NK-92 treated with Interleukin-12 subunit alpha and Interleukin-12 subunit beta, amount 100 ng/mL, for 24 hours (cell line): ENCODE measurements at regions not wholly inside any gene's neighbourhood (a gene's known extent, or its start where the extent isn't known, plus 50 kb on each side); places are given as distances from the start of the nearest gene placed in this dataset.
"Not testable (repeated sequence)": the region's sequence is repeated elsewhere in the genome, so short reads cannot be mapped to it uniquely, and the experiment has no call there.

Source experiments
- DNase-seq: peaks from one replicate; lab custom pipeline; 2025; lab: John Stamatoyannopoulos, UW

DNA sequence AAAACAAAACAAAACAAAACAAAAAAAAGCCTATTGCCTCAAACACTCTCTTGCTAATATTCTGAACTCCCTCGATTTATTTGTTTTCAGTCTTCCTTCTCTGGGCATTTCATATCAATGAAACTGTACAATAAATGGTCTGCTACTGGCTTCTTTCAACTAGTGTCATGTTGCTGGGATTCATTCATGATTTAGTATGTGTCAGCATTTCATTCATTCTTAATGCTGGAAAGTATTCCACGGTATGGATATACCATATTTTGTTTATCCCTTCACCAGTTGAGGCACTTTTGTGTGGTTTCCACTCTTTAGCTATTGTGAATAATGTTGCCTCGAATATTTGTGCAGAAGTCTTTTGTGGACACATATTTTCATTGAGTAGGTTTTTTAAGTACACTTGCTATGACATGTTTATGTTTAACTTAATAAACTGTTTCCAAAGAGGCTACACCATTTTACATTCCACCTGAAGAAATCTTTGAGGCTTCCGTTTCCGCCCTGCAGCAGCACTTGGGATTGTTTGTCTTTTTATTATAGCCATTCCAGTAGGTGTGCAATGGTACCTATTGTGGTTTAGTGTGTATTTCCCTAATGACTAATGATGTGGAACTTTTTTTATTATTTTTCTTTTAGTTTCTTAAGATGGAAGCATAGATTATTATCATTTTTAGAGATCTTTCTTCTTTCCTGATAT, 543.6 kb upstream of the SOX11 start:
- no peak for DNase-seq

DNA sequence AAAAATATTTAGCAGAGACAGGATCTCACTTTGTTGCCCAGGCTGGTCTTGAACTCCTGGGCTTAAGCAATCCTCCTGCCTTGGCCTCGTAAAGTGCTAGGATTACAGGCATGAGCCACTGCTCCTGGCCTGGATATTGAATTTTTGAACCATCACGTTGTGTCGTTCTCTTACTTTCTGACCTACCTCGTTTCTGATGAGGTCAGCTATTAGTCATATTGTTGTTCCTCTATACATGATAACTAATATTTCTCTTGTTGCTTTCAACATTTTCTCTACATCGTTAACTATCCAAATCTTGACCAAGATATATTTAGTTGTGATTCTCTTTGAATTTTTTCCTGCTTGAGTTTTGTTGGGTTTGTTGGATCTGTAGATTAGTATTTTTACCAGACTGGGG, 541.3 kb upstream of the SOX11 start:
- no peak for DNase-seq

DNA sequence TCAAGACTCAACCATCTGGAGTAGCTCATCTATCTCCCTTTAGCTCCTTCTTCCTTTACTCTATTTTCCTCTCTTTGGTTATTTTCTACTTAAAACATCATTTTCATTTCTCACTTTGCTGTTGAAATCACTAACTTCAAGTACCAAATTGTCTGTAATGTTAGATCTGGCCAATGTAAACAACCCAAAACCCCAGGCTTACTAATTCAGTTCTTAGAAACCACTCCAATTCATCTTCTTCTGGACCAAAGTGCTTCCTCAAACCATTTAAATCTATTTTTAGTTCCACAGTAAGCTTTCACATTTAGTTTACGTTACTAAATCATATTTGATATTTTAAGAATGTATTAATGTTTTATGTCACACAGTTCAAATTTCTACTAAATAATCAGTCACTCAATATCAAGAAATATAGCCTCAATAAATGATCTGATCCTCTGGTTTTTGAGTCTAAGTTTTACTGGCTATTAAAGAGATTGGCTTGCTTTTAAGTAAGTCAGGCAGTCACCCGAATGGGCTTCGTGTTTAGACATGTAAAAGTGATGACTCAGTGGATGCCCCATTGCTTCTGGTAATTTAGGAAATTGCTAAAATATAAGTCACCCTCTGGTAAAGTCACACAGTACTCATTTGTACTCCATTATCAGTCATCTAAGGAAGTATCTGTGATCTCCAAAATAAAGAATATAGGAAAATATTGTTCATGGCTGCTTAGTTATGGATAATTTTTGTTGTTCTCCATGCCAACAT, 527.2 kb upstream of the SOX11 start:
- no peak for DNase-seq

DNA sequence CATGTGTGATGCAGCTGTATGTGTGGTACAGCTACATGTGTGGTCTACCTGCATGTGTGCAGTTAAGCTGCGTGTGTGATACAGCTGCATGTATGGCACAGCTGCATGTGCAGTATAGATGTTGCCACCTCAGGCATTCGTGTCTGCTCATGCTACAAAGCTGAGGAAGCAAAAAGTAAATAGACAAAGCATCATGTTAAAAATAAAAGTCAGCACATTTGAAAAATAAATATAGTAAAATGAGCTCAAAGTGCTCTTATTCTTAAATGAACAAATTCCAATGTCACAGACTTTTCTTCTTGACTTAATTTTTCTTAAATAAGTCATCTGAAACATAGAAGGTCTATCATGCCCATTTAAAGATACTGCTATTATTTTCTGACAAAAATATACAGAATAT, 519.3 kb upstream of the SOX11 start:
- DNase-seq = no peak

DNA sequence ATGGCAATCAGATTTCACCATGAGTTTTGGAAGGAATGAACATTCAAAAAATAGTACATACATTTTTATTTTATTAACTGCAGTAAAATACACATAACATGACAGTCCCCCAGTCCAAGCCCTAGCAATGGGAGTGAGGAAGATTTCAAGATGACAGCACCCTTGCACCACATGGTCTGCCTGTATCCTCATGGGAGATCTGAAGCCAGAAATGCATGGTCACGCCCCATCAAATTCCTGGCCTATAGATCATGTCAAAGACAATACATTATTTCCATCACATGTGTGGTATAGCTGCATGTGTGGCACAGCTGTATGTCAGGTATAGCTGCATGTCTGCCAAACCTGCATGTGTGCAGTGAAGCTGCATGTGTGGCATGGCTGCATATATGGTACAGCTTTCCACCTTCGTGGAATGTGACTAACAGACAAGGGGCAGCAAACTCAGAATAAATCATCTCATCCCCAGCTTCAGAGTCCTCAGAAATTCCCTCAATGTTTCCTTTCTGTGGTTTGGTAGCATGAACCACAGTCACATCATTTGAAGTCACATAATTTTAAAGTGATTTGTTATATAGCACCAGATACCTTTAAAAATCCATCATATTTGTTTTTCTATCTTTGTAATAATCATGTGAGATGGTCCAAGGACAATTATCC, 518.2 kb upstream of the SOX11 start:
- no peak for DNase-seq

- no peak for DNase-seq
Measured at GRCh38 chr2:5175231-5175630, 517.0 kb upstream of the SOX11 start.

GRCh38 chr2:5176764-5177163, 515.4 kb upstream of the SOX11 start:
- no peak for DNase-seq

GRCh38 chr2:5183031-5183430, 509.2 kb upstream of the SOX11 start:
- DNase-seq = no peak

GRCh38 chr2:5187283-5187682, 504.9 kb upstream of the SOX11 start:
- no peak for DNase-seq

GRCh38 chr2:5188636-5189035, 503.5 kb upstream of the SOX11 start:
- DNase-seq = no peak

DNA sequence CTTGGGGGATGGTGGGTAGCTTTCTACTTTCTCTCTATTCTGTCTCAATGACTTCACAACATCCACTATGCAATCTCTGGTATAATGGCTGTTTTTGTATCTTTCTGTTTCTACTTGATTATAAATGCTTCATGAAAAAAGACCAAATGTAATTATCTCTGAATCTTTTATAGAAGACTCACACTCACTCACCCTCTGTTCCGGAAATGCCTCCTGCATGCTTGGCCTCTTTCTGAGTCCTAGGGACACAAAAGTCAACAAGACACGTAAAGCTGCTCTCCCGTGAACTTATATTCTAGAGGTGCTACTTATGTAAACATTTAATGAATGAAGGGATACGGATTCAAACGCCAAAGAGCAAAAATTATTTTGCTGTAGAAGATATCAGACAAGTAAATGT, 502.2 kb upstream of the SOX11 start:
- DNase-seq = no peak

DNA sequence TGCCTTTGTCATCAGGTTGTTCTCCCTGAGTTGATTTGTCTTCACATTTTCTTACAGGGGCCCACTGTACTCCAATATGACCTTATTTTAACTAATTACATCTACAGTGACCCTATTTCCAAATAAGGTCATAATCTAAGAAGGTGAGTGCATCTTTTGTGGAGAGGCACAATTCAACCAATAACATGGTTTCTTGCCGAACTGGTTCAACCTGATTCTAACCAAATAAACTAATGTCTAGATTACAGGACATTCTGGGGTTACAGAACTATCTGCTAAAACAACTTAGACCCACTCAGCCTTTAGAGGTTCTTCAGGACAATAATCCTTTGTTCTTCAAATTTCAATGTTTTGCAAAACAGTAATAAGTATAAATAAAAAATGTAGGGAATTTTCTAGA, 496.5 kb upstream of the SOX11 start:
- DNase-seq = no peak

- no peak for DNase-seq
Measured at GRCh38 chr2:5203134-5203755, 488.9 kb upstream of the SOX11 start.

- DNase-seq = not testable (repeated sequence)
Measured at GRCh38 chr2:5206742-5207141, 485.4 kb upstream of the SOX11 start.

DNA sequence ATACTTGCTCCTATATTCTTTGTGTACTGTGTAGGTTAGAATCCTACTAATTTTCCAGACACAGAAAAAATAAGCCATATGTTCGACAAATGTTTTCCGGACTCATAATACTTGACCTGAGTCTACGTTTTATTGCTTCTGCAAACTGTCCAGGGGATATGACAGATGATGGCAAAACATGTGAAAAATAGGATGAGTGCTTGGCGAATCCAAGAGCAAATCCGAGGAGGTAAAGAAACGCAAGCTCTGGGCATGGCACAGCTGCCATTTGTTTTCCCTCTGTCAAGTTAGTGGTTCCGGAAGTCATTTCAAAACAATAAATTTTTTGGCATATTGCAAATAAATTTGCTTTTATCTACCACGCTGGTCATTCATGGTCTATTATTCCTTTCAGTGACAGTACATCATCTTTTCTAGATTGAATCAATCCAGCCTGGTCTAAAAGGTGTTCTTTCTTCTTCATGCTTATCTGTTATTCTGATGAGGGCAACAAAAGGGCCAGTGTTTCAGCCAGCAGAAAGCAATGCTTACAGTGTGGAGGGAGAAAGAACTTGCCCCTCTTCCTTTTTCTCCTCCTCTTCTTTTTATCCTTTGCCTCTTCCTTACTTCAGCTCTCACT, 476.1 kb upstream of the SOX11 start:
- no peak for DNase-seq

DNA sequence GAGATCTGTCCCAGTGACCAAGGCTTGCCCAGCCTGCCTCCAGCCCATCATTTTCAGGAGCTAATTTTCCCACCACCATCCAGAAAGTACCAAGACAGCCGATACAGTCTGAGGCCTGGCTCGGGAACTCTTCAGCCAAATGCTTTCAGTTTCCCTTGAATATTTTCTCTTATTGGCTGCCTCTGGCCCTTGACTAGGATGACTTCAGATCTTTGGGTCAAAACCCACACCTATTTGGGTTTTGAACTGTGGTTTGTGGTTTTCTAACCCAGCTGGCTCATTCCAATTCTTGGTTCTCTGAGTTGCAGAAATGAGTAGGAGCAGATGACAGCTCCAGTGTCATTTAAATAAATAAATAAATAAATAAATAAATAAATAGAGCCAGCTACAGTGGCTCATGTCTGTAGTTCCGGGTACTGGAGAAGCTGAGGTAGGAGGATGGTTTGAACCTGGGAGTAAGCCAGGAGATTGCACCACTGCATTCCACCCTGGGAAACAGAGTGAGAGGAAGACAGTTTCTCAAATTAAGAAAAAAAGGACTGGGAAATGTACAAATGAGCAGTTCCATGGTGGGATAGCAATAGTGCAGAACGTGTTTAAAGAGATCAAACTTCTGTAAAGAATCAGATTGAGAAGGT, 465.0 kb upstream of the SOX11 start:
- no peak for DNase-seq

DNA sequence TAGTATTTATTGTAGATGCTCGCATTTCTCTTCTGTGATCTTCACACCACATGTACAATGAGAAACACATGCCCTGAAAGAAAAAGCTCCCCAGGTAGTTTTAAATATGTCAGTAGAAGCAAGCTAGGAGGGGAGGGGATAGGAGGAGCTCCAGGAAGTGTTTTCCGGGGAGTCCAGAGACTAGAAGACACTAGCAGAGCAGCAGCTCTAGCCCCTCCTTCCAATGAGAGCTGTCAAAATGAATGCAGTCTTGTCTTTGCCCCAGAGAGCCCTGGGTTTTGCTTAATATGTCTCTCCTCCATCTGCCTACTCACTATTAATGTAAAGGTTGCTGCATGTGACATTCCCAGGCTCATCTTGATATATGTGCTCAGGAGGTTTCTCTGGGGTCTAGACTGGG, 462.6 kb upstream of the SOX11 start:
- DNase-seq = no peak

GRCh38 chr2:5230444-5230843, 461.7 kb upstream of the SOX11 start:
- no peak for DNase-seq

- DNase-seq = no peak
Measured at GRCh38 chr2:5230855-5231254, 461.3 kb upstream of the SOX11 start.

DNA sequence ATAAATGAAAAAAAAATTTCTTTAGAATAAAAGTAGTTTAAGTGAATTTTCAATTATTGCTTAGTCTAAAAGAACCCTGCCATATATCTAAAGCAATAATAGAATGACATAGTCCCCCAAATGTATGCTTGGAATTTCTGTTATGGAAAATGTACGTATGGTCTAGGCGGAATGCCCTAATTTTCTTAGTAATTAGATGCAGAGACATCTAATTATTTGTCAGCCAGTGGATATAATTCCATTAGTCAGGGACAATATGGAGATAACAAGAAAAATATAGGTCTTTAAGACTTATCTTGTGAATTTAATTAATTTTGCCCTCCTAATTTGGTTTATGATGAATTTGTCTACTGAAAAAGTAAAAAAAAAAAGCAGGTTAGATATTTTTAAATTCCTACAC, 460.9 kb upstream of the SOX11 start:
- no peak for DNase-seq

DNA sequence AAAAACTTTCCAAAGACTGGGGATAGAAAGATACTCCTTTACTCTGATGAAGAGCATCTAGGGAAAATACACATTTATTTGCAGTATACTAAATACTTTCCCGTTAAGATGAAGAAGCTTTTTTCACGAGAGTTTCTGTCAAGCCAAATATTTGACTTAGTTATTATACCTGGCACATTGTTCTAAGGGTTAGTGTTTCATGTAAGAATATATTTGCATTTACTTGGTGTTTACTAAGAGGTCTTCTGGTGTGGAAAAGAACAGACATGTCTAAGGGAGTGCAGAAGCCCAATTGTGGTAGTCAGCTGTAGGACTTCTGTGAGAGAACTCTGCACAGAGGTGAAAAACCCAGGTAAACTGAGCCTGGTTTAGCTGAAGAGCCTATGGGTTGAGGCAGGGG, 457.6 kb upstream of the SOX11 start:
- DNase-seq = no peak

DNA sequence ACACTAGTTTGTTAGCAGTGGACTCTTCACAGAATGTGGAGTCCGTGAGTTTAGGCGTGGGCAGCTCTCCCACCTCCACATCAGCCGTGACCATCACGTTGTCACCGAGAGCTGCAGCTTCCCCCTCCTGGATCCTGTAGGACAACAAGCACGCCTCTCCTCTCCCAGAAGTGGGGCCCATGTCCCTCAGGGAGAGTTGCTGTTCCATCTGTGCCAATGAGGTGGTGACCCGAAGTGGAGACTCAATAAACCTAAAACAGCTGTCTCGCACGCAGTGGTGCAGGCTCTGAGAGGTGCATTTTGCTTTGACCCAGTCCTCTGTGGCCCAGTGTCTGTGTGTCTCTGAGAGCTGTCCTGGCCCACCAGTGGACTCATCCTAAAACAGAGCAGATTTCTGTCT, 456.5 kb upstream of the SOX11 start:
- DNase-seq = no peak
